C4-2B (cell line): ENCODE measurements at regions not wholly inside any gene's neighbourhood (a gene's known extent, or its start where the extent isn't known, plus 50 kb on each side); places are given as distances from the start of the nearest gene placed in this dataset.

Source experiments
- H3K27ac ChIP-seq: fragments of 450-650 bp; 2 replicates; pipeline ENCODE4 v1.5.1; 2017
- ZFX ChIP-seq: fragments of 450-650 bp; IDR thresholded peaks from 2 replicates; pipeline ENCODE4 v1.6.1; 2017
- TF ChIP-seq, protein P1 (sequence below): fragments of 450-650 bp; conservative IDR thresholded peaks from 2 replicates; pipeline ENCODE4 v1.5.1; 2017; ENCODE audit warnings: mild to moderate bottlenecking

- no peak overlapping the region for H3K27ac ChIP-seq
- TF ChIP-seq ZFX: no peak
- TF ChIP-seq, protein P1, sequence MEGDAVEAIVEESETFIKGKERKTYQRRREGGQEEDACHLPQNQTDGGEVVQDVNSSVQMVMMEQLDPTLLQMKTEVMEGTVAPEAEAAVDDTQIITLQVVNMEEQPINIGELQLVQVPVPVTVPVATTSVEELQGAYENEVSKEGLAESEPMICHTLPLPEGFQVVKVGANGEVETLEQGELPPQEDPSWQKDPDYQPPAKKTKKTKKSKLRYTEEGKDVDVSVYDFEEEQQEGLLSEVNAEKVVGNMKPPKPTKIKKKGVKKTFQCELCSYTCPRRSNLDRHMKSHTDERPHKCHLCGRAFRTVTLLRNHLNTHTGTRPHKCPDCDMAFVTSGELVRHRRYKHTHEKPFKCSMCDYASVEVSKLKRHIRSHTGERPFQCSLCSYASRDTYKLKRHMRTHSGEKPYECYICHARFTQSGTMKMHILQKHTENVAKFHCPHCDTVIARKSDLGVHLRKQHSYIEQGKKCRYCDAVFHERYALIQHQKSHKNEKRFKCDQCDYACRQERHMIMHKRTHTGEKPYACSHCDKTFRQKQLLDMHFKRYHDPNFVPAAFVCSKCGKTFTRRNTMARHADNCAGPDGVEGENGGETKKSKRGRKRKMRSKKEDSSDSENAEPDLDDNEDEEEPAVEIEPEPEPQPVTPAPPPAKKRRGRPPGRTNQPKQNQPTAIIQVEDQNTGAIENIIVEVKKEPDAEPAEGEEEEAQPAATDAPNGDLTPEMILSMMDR: no peak
These were observed 376.3 kb upstream of the SALL3 start for GRCh38 chr18:78603102-78603983.

- H3K27ac ChIP-seq: no peak overlapping the region
- TF ChIP-seq, protein P1: no peak
- TF ChIP-seq ZFX: no peak
These were observed 374.4 kb upstream of the SALL3 start for GRCh38 chr18:78605255-78605654.

GRCh38 chr18:78607221-78607620 lies 372.4 kb upstream of the SALL3 start:
- TF ChIP-seq ZFX: no peak
- TF ChIP-seq, protein P1: no peak
- H3K27ac ChIP-seq: no peak overlapping the region

- no peak overlapping the region for H3K27ac ChIP-seq
- TF ChIP-seq ZFX: no peak
- TF ChIP-seq, protein P1: no peak
These were observed 371.8 kb upstream of the SALL3 start for GRCh38 chr18:78607784-78608183.

DNA sequence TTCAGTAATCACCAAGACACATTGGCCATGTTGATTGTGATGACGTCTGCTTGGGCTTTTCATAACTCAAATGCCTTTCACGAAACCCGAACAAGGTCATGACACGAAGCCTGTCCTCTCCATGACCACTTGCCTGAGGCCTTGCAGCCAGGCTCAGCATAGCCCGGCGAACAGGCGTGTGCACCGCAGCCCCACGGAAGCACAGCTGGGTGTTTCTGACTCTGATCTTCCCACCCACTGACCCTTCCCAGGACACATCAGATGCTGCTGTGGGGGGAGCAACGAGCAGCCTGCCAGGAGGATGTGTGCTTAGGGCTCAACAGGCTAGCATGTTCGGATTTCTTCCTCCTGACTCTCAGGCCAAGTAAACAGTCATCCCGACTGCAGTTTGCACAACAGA lies 369.4 kb upstream of the SALL3 start:
- H3K27ac ChIP-seq: no peak overlapping the region
- no peak for TF ChIP-seq ZFX
- TF ChIP-seq, protein P1: no peak

GRCh38 chr18:78611201-78611800 lies 368.3 kb upstream of the SALL3 start:
- H3K27ac ChIP-seq: no peak overlapping the region
- TF ChIP-seq, protein P1: no peak
- no peak for TF ChIP-seq ZFX

GRCh38 chr18:78611869-78612268 lies 367.7 kb upstream of the SALL3 start:
- no peak for TF ChIP-seq ZFX
- TF ChIP-seq, protein P1: no peak
- no peak overlapping the region for H3K27ac ChIP-seq
